H9 (cell line): ENCODE measurements at regions not wholly inside any gene's neighbourhood (a gene's known extent, or its start where the extent isn't known, plus 50 kb on each side); places are given as distances from the start of the nearest gene placed in this dataset.

ENCODE experiments used
- DNase-seq: peaks from one replicate; pipeline ENCODE4 v3.0.0-alpha.2; 2017
- H2AFZ ChIP-seq: one replicate; pipeline ENCODE4 v1.6.1; 2013; ENCODE audit warnings: mild to moderate bottlenecking, low read length, control low read depth, moderate library complexity
- H2AK5ac ChIP-seq: 2 replicates; pipeline ENCODE4 v1.6.1; 2013; ENCODE audit warnings: low read length, control low read depth, mixed read lengths; ENCODE audit not compliant: insufficient read length
- H2BK120ac ChIP-seq: one replicate; pipeline ENCODE4 v1.6.1; 2013; ENCODE audit warnings: low read depth, mild to moderate bottlenecking, low read length, control low read depth, inconsistent platforms; ENCODE audit not compliant: poor library complexity, severe bottlenecking
- H2BK12ac ChIP-seq: 2 replicates; pipeline ENCODE4 v1.6.1; 2013; ENCODE audit warnings: low read length, control low read depth, mixed read lengths, low read depth; ENCODE audit not compliant: insufficient read length
- H2BK15ac ChIP-seq: 2 replicates; pipeline ENCODE4 v1.6.1; 2013; ENCODE audit warnings: low read depth, low read length, control low read depth
- H2BK20ac ChIP-seq: one replicate; pipeline ENCODE4 v1.6.1; 2013; ENCODE audit warnings: low read depth, mild to moderate bottlenecking, low read length, control low read depth, inconsistent platforms; ENCODE audit not compliant: poor library complexity, severe bottlenecking
- H2BK5ac ChIP-seq: 2 replicates; pipeline ENCODE4 v1.6.1; 2013; ENCODE audit warnings: low read length, control low read depth, mixed read lengths; ENCODE audit not compliant: insufficient read length
- H3K14ac ChIP-seq: 2 replicates; pipeline ENCODE4 v1.6.1; 2013; ENCODE audit warnings: low read length, control low read depth; ENCODE audit not compliant: insufficient read depth
- H3K18ac ChIP-seq: 2 replicates; pipeline ENCODE4 v1.6.1; 2013; ENCODE audit warnings: low read depth, mild to moderate bottlenecking, mixed read lengths, low read length, control low read depth; ENCODE audit not compliant: insufficient read length
- H3K23ac ChIP-seq: 2 replicates; pipeline ENCODE4 v1.6.1; 2013; ENCODE audit warnings: low read length, control low read depth, mixed read lengths, low read depth; ENCODE audit not compliant: insufficient read length
- H3K23me2 ChIP-seq: 2 replicates; pipeline ENCODE4 v1.6.1; 2013; ENCODE audit warnings: low read depth, mild to moderate bottlenecking, mixed read lengths, low read length, control low read depth; ENCODE audit not compliant: insufficient read length, poor library complexity, severe bottlenecking
- H3K27ac ChIP-seq: 2 replicates; pipeline ENCODE4 v1.5.1; 2013; ENCODE audit warnings: low read length, control low read depth, mixed read lengths, low read depth; ENCODE audit not compliant: insufficient read length
- H3K27me3 ChIP-seq: 2 replicates; pipeline ENCODE4 v1.6.1; 2013; ENCODE audit warnings: low read length, control low read depth, inconsistent platforms; ENCODE audit not compliant: insufficient read depth
- H3K4ac ChIP-seq: 2 replicates; pipeline ENCODE4 v1.6.1; 2013; ENCODE audit warnings: low read depth, mild to moderate bottlenecking, control low read depth, inconsistent platforms, low read length, moderate library complexity
- H3K4me1 ChIP-seq: 2 replicates; pipeline ENCODE4 v1.6.1; 2013; ENCODE audit warnings: low read length, control low read depth, inconsistent platforms; ENCODE audit not compliant: insufficient read depth
- H3K4me2 ChIP-seq: 2 replicates; pipeline ENCODE4 v1.6.1; 2013; ENCODE audit warnings: low read length, control low read depth, mixed read lengths; ENCODE audit not compliant: insufficient read length, insufficient read depth
- H3K56ac ChIP-seq: 2 replicates; pipeline ENCODE4 v1.6.1; 2013; ENCODE audit warnings: low read depth, mild to moderate bottlenecking, mixed read lengths, low read length, control low read depth; ENCODE audit not compliant: insufficient read length
- H3K79me1 ChIP-seq: 2 replicates; pipeline ENCODE4 v1.6.1; 2013; ENCODE audit warnings: low read depth, mild to moderate bottlenecking, moderate library complexity, low read length, control low read depth, inconsistent platforms; ENCODE audit not compliant: insufficient read depth, poor library complexity, severe bottlenecking
- H3K79me2 ChIP-seq: 2 replicates; pipeline ENCODE4 v1.6.1; 2013; ENCODE audit warnings: low read length, control low read depth, inconsistent platforms; ENCODE audit not compliant: insufficient read depth
- H3K9ac ChIP-seq: 2 replicates; pipeline ENCODE4 v1.6.1; 2013; ENCODE audit warnings: low read length, control low read depth, mixed read lengths; ENCODE audit not compliant: insufficient read length; ENCODE audit errors: extremely low read depth
- H3K9me3 ChIP-seq: one replicate; pipeline ENCODE4 v1.6.1; 2013; ENCODE audit warnings: low read depth, low read length, inconsistent platforms; ENCODE audit not compliant: control insufficient read depth
- H3T11ph ChIP-seq: one replicate; pipeline ENCODE4 v1.6.1; 2013; ENCODE audit warnings: mild to moderate bottlenecking, low read length, control low read depth, inconsistent platforms
- H4K20me1 ChIP-seq: one replicate; pipeline ENCODE4 v1.6.1; 2013; ENCODE audit not compliant: control insufficient read depth, insufficient read length, insufficient read depth
- H4K5ac ChIP-seq: 2 replicates; pipeline ENCODE4 v1.6.1; 2013; ENCODE audit warnings: low read depth, mild to moderate bottlenecking, mixed read lengths, low read length, control low read depth; ENCODE audit not compliant: insufficient read length
- H4K8ac ChIP-seq: replicated peaks from 2 replicates; pipeline ENCODE4 v1.6.1; 2013; ENCODE audit warnings: low read length, control low read depth, mixed read lengths, low read depth; ENCODE audit not compliant: insufficient read length
- H4K91ac ChIP-seq: 2 replicates; pipeline ENCODE4 v1.6.1; 2013; ENCODE audit warnings: low read depth, mild to moderate bottlenecking, moderate library complexity, mixed read lengths, low read length, control low read depth; ENCODE audit not compliant: insufficient read length
- H3K27ac Mint-ChIP-seq, 3 experiments: 2 replicates in 2 of 3; 3 replicates in 1 of 3; pipeline ENCODE4 v1.8.0; 2020 to 2021; ENCODE audit warnings: mixed read lengths in 3 of 3, mild to moderate bottlenecking in 1 of 3, moderate library complexity in 1 of 3
- H3K27me3 Mint-ChIP-seq: 2 replicates; pipeline ENCODE4 v1.8.0; 2021; ENCODE audit warnings: low read depth, mild to moderate bottlenecking, moderate library complexity, mixed read lengths
- H3K36me3 Mint-ChIP-seq, 3 experiments: 2 replicates in 2 of 3; 3 replicates in 1 of 3; pipeline ENCODE4 v1.8.0; 2020 to 2021; ENCODE audit warnings: low read depth in 3 of 3, mixed read lengths in 3 of 3; ENCODE audit not compliant: insufficient read depth in 1 of 3
- H3K4me1 Mint-ChIP-seq, 2 experiments: 2 replicates each; pipeline ENCODE4 v1.8.0; 2020; ENCODE audit warnings: mixed read lengths in 2 of 2
- H3K4me3 Mint-ChIP-seq, 2 experiments: 2 replicates in 1 of 2; 3 replicates in 1 of 2; pipeline ENCODE4 v1.8.0; 2020 to 2021; ENCODE audit warnings: mild to moderate bottlenecking in 2 of 2, mixed read lengths in 2 of 2, moderate library complexity in 1 of 2
- H3K9me3 Mint-ChIP-seq, 2 experiments: 2 replicates in 1 of 2; 3 replicates in 1 of 2; pipeline ENCODE4 v1.8.0; 2020; ENCODE audit warnings: mild to moderate bottlenecking in 2 of 2, mixed read lengths in 2 of 2, moderate library complexity in 1 of 2
- WGBS: extraction: QIAGEN DNeasy Blood & Tissue Kit; methylation state at CpG from one replicate; pipeline ENCODE4 v1.1.7; 2013; ENCODE audit warnings: missing lambda C conversion rate, low lambda C conversion rate, mixed read lengths; ENCODE audit not compliant: insufficient read length; ENCODE audit errors: extremely low coverage; 5-methylcytosine and 5-hydroxymethylcytosine counted together
- TF ChIP-seq, protein P1 (sequence below): fragments of 200-600 bp; sonication (generic); conservative IDR thresholded peaks from 3 replicates; pipeline ENCODE4 v1.8.0; 2021; ENCODE audit warnings: antibody characterized with exemption, mild to moderate bottlenecking

GRCh38 chr1:199040076-199040905 lies 401.5 kb downstream of the PTPRC start:
- WGBS = no CpG with 5 or more reads among the region's 1 CpG

More at GRCh38 chr1:199040076-199040905, 401.5 kb downstream of the PTPRC start:
- H2BK20ac ChIP-seq = no peak overlapping the region
- H4K8ac ChIP-seq = no peak overlapping the region
- H3K4me2 ChIP-seq = no peak overlapping the region
- no peak overlapping the region for H2AFZ ChIP-seq
- Mint-ChIP-seq H3K27ac (no peak overlapping the region), H3K36me3 (no peaks in the 10 kb centered on the region), H3K4me3 (no peak overlapping the region), H3K27me3 (no peaks in the 10 kb centered on the region), H3K9me3 (no peaks in the 10 kb centered on the region), H3K4me1 (no peaks in the 10 kb centered on the region)
- H3K4ac ChIP-seq = no peak overlapping the region
- no peaks in the 10 kb centered on the region for H3K9me3 ChIP-seq
- DNase-seq = no peak
- no peak overlapping the region for H4K5ac ChIP-seq
- H3K27me3 ChIP-seq = no peaks in the 10 kb centered on the region
- H3K79me2 ChIP-seq = no peaks in the 10 kb centered on the region
- no peak overlapping the region for H3K14ac ChIP-seq
- H2BK15ac ChIP-seq = no peak overlapping the region
- no peak overlapping the region for H3K23ac ChIP-seq
- no peak overlapping the region for H2AK5ac ChIP-seq
- no peak overlapping the region for H2BK12ac ChIP-seq
- H3K27ac ChIP-seq = no peak overlapping the region
- H3K23me2 ChIP-seq = no peaks in the 10 kb centered on the region
- no peak overlapping the region for H3K56ac ChIP-seq
- H3T11ph ChIP-seq = no peak overlapping the region
- H4K91ac ChIP-seq = no peak overlapping the region
- H2BK120ac ChIP-seq = no peak overlapping the region
- no peak overlapping the region for H3K18ac ChIP-seq
- no peak overlapping the region for H2BK5ac ChIP-seq
- no peak overlapping the region for H3K9ac ChIP-seq
- no peaks in the 10 kb centered on the region for H3K79me1 ChIP-seq
- no peaks in the 10 kb centered on the region for H3K4me1 ChIP-seq
- TF ChIP-seq, protein P1, sequence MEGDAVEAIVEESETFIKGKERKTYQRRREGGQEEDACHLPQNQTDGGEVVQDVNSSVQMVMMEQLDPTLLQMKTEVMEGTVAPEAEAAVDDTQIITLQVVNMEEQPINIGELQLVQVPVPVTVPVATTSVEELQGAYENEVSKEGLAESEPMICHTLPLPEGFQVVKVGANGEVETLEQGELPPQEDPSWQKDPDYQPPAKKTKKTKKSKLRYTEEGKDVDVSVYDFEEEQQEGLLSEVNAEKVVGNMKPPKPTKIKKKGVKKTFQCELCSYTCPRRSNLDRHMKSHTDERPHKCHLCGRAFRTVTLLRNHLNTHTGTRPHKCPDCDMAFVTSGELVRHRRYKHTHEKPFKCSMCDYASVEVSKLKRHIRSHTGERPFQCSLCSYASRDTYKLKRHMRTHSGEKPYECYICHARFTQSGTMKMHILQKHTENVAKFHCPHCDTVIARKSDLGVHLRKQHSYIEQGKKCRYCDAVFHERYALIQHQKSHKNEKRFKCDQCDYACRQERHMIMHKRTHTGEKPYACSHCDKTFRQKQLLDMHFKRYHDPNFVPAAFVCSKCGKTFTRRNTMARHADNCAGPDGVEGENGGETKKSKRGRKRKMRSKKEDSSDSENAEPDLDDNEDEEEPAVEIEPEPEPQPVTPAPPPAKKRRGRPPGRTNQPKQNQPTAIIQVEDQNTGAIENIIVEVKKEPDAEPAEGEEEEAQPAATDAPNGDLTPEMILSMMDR = no peak
- H4K20me1 ChIP-seq = no peaks in the 10 kb centered on the region
